ENCODE measurements at regions not wholly inside any gene's neighbourhood (a gene's known extent, or its start where the extent isn't known, plus 50 kb on each side); places are given as distances from the start of the nearest gene placed in this dataset.
A peak's percentile ranks its signal among the peaks of the same experiment; 100 is the strongest.

DNA sequence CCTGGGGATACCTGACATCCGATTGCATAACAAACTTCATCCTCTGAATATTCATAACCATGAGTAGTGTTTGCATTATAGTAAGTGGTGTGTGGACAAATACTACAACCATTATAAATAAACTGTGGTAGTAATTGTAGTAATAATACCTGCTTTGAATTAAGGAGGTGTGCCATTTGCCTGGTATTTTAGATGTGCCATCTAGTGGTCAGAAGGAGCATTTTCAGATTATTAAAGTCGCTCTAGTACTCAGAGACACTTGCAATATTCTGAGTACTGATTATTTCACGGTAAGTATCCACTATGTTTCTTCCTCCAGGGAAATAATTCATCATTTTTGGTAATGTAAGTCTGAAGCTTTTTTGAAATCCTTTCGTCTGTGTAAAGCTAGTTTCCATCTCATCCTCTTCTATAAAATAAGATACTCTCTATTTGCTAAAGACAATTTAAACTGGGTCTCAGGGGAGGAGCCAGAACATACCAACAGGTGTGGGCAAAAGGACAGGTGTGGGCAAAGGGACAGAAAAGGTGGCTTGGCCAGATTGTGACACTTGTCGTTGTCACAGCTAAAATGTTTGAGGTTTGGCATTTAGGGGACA lies 115.3 kb upstream of the WDR11 start:
- DNase-seq (ENCODE audit: low spot score), result no peak
- TF ChIP-seq POLR2A (IDR thresholded peaks at IDR 0.05), result no peak
- TF ChIP-seq, protein P1, sequence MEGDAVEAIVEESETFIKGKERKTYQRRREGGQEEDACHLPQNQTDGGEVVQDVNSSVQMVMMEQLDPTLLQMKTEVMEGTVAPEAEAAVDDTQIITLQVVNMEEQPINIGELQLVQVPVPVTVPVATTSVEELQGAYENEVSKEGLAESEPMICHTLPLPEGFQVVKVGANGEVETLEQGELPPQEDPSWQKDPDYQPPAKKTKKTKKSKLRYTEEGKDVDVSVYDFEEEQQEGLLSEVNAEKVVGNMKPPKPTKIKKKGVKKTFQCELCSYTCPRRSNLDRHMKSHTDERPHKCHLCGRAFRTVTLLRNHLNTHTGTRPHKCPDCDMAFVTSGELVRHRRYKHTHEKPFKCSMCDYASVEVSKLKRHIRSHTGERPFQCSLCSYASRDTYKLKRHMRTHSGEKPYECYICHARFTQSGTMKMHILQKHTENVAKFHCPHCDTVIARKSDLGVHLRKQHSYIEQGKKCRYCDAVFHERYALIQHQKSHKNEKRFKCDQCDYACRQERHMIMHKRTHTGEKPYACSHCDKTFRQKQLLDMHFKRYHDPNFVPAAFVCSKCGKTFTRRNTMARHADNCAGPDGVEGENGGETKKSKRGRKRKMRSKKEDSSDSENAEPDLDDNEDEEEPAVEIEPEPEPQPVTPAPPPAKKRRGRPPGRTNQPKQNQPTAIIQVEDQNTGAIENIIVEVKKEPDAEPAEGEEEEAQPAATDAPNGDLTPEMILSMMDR (IDR thresholded peaks at IDR 0.05), result peak in 3 of 4 experiments; percentile 65 to 76 (median 68)
- Histone ChIP-seq H3K4me3 (no peak overlapping the region), H3K27ac (no peak overlapping the region), H3K9me3 (no peaks in the 10 kb centered on the region), H3K4me1 (replicated peaks) (no peaks in the 10 kb centered on the region), H3K36me3 (no peaks in the 10 kb centered on the region), H3K27me3 (replicated peaks; ENCODE audit: insufficient read depth) (no peaks in the 10 kb centered on the region)
- intact Hi-C loops (cut with DNase I), result no loop called here
- 42% methylated on average over 5 of the region's 5 CpGs for WGBS

DNA sequence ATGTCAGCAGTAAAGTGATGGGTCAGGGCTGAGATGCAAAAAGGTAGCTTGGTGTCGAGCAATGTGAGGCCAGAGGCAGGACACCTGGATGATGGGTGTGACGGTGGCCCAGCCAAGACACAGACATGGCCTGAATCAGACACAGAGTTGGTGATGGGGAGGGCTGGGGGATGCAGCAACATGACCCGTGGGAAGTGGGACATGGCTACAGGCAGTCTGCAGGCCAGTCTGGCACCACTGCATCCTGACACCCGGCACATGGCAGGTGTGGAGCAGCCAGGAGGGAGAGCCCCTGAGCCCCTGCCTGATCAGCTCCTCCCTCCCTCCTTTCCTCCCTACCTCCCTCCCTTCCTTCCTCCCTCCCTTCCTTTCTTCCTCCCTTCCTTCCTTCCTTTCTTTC lies 114.8 kb upstream of the WDR11 start:
- DNase-seq (ENCODE audit: low spot score), result no peak
- Histone ChIP-seq H3K4me1 (replicated peaks) (no peaks in the 10 kb centered on the region), H3K27ac (no peak overlapping the region), H3K27me3 (replicated peaks; ENCODE audit: insufficient read depth) (no peaks in the 10 kb centered on the region), H3K4me3 (no peak overlapping the region), H3K36me3 (no peaks in the 10 kb centered on the region), H3K9me3 (no peaks in the 10 kb centered on the region)
- TF ChIP-seq POLR2AphosphoS5 (IDR thresholded peaks at IDR 0.05) (no peak), POLR2A (IDR thresholded peaks at IDR 0.05) (no peak)
- TF ChIP-seq, protein P1 (IDR thresholded peaks at IDR 0.05), result no peak
- 68% methylated on average over 4 of the region's 4 CpGs for WGBS
- intact Hi-C loops (cut with DNase I), result no loop called here

DNA sequence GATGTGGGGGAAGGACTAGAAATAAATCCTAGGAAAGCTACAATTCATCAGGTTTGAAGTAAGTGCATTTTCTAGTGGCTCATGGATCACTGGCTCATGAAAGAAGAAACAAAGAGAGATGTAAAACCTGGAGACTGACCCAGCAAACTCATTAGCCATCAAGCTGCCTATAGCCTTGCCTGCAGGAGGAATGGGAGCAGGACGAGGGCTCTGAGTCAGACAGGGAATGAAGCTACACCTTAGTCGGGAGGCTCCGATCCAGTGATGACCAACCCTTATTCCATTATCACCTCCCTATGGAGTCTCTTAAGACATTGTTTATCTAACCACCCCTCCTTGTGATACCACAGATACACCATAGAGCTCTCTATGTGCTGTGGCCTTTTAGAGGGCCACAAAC lies 112.5 kb upstream of the WDR11 start:
- H3K4me1 ChIP-seq (replicated peaks), result no peaks in the 10 kb centered on the region
- no peaks in the 10 kb centered on the region for H3K36me3 ChIP-seq
- H3K4me3 ChIP-seq, result no peak overlapping the region
- no peak for DNase-seq (ENCODE audit: low spot score)
- H3K27me3 ChIP-seq (replicated peaks; ENCODE audit: insufficient read depth), result no peaks in the 10 kb centered on the region
- no peak overlapping the region for H3K27ac ChIP-seq
- intact Hi-C loops (cut with DNase I), result no loop called here
- WGBS, result 71% methylated on average over 3 of the region's 3 CpGs
- TF ChIP-seq, protein P1 (IDR thresholded peaks at IDR 0.05), result no peak
- no peak for TF ChIP-seq POLR2AphosphoS5 (IDR thresholded peaks at IDR 0.05)
- TF ChIP-seq POLR2A (IDR thresholded peaks at IDR 0.05), result no peak
- no peaks in the 10 kb centered on the region for H3K9me3 ChIP-seq

GRCh38 chr10:120741396-120741795 lies 109.8 kb upstream of the WDR11 start:
- Histone ChIP-seq H3K36me3 (no peaks in the 10 kb centered on the region), H3K4me3 (no peak overlapping the region), H3K27me3 (replicated peaks; ENCODE audit: insufficient read depth) (no peaks in the 10 kb centered on the region), H3K4me1 (replicated peaks) (no peaks in the 10 kb centered on the region), H3K27ac (no peak overlapping the region), H3K9me3 (no peaks in the 10 kb centered on the region)
- intact Hi-C loops (cut with DNase I), result no loop called here
- WGBS, result 29% methylated on average over 5 of the region's 5 CpGs
- DNase-seq (ENCODE audit: low spot score), result peak; percentile 5
- TF ChIP-seq, protein P1 (IDR thresholded peaks at IDR 0.05), result no peak
- TF ChIP-seq POLR2AphosphoS5 (IDR thresholded peaks at IDR 0.05) (no peak), POLR2A (IDR thresholded peaks at IDR 0.05) (no peak)

DNA sequence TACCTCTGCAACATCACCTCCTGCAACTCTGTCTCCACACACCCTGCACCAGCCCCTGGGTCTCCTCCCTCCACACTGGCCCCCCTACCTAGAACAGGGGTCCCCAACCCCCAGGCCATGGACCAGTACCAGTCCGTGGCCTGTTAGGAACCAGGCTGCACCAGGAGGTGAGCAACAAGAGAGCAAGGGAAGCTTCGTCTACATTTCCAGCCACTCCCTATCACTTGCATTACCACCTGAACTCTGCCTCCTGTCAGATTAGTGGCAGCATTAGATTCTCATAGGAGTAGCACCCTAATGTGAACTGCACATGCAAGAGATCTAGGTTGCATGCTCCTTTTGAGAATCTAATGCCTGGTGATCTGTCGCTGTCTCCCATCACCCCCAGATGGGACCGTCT lies 108.8 kb upstream of the WDR11 start:
- Histone ChIP-seq H3K9me3 (no peaks in the 10 kb centered on the region), H3K36me3 (no peaks in the 10 kb centered on the region), H3K27ac (no peak overlapping the region), H3K27me3 (replicated peaks; ENCODE audit: insufficient read depth) (no peaks in the 10 kb centered on the region), H3K4me3 (no peak overlapping the region), H3K4me1 (replicated peaks) (no peaks in the 10 kb centered on the region)
- no peak for TF ChIP-seq POLR2AphosphoS5 (IDR thresholded peaks at IDR 0.05)
- WGBS, result 83% methylated on average over 4 of the region's 4 CpGs
- DNase-seq (ENCODE audit: low spot score), result no peak
- intact Hi-C loops (cut with DNase I), result no loop called here
